Immature natural killer cell (primary cell): ENCODE measurements at regions not wholly inside any gene's neighbourhood (a gene's known extent, or its start where the extent isn't known, plus 50 kb on each side); places are given as distances from the start of the nearest gene placed in this dataset.
A peak's percentile ranks its signal among the peaks of the same experiment; 100 is the strongest.
"Not testable (repeated sequence)": the region's sequence is repeated elsewhere in the genome, so short reads cannot be mapped to it uniquely, and the experiment has no call there.

Experiments used
- DNase-seq, 3 donors: peaks; one replicate each; pipeline ENCODE4 v3.0.0; 2022; ENCODE audit warnings: mixed read lengths in 1 of 3
- H3K27ac Mint-ChIP-seq, 6 donors: one replicate each; pipeline ENCODE4 v1.8.0; 2020; ENCODE audit warnings: mixed read lengths in 6 of 6, mild to moderate bottlenecking in 5 of 6, inconsistent platforms in 4 of 6, moderate library complexity in 3 of 6
- H3K27me3 Mint-ChIP-seq, 3 donors: one replicate each; pipeline ENCODE4 v1.8.0; 2020 to 2021; ENCODE audit warnings: low read depth in 3 of 3, mild to moderate bottlenecking in 3 of 3, mixed read lengths in 3 of 3, moderate library complexity in 3 of 3, inconsistent platforms in 1 of 3
- H3K36me3 Mint-ChIP-seq, 3 donors: one replicate each; pipeline ENCODE4 v1.8.0; 2020; ENCODE audit warnings: mixed read lengths in 3 of 3, inconsistent platforms in 2 of 3, mild to moderate bottlenecking in 2 of 3
- H3K4me1 Mint-ChIP-seq, 2 donors: one replicate each; pipeline ENCODE4 v1.8.0; 2020; ENCODE audit warnings: inconsistent platforms in 2 of 2, mild to moderate bottlenecking in 2 of 2, mixed read lengths in 2 of 2, moderate library complexity in 1 of 2
- H3K4me3 Mint-ChIP-seq, 5 donors: one replicate each; pipeline ENCODE4 v1.8.0; 2020; ENCODE audit warnings: mild to moderate bottlenecking in 5 of 5, mixed read lengths in 5 of 5, inconsistent platforms in 3 of 5, moderate library complexity in 3 of 5
- H3K9me3 Mint-ChIP-seq, 6 donors: one replicate each; pipeline ENCODE4 v1.8.0; 2020; ENCODE audit warnings: mild to moderate bottlenecking in 6 of 6, mixed read lengths in 6 of 6, inconsistent platforms in 4 of 6, moderate library complexity in 3 of 6

GRCh38 chr1:109838838-109839240 is 71.8 kb upstream of the CSF1 start:
- Mint-ChIP-seq H3K9me3 (peaks cover 0 to 2% (median 0%) of the 10 kb centered on the region in 6 donors), H3K36me3 (no peaks in the 10 kb centered on the region), H3K4me3 (no peak overlapping the region)

DNA sequence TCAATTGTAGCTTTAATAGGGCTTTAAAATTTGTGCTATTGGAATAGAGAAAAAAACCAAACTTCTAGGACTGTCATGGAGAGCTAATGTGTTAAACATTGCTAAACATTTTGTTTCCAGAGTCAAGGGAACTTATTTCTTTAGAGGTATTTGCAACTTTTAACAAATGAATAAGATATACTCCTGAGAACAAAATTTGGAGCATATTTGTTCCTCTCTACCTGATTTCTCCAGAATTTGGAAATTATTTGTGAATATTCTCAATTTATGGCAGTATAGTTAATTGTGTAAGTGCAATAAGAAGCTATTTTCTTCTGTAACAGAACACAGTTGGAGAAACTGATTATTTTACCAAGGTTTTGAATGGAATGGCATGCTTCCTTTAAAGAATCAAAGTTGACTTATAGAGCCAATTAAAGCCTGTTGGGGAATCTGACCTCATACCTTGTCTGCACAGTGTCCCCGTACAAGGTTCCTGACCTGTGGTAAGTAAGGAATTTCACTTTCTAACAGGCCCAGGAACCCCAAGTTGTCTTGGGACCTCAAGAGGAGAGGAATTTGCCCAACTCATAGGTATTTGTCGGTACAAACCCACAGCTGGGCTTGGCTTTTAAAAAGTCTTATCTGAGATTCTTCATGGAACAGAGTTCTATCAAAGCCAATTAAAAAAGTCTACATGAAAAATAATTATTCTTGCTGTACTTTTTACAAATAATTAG is 72.6 kb upstream of the CSF1 start:
- peaks cover 0 to 3% (median 0%) of the 10 kb centered on the region in 3 donors for H3K27me3 Mint-ChIP-seq
- H3K27ac Mint-ChIP-seq: no peak overlapping the region
- H3K36me3 Mint-ChIP-seq: no peaks in the 10 kb centered on the region
- H3K4me1 Mint-ChIP-seq: no peaks in the 10 kb centered on the region
- DNase-seq: no peak
- H3K9me3 Mint-ChIP-seq: peaks cover 0 to 2% (median 0%) of the 10 kb centered on the region in 6 donors
- no peak overlapping the region for H3K4me3 Mint-ChIP-seq

More at GRCh38 chr1:109838838-109839240, 71.8 kb upstream of the CSF1 start:
- no peak overlapping the region for H3K27ac Mint-ChIP-seq
- H3K27me3 Mint-ChIP-seq: peaks cover 0 to 3% (median 0%) of the 10 kb centered on the region in 3 donors
- no peaks in the 10 kb centered on the region for H3K4me1 Mint-ChIP-seq
- DNase-seq: no peak

GRCh38 chr1:109835645-109836044 is 71.9 kb upstream of the EPS8L3 start:
- H3K9me3 Mint-ChIP-seq, H3K36me3 Mint-ChIP-seq, DNase-seq, H3K4me1 Mint-ChIP-seq, H3K27ac Mint-ChIP-seq, H3K27me3 Mint-ChIP-seq, H3K4me3 Mint-ChIP-seq: not testable (repeated sequence)

- no peak overlapping the region for H3K27ac Mint-ChIP-seq
- H3K4me3 Mint-ChIP-seq: no peak overlapping the region
- no peaks in the 10 kb centered on the region for H3K36me3 Mint-ChIP-seq
- DNase-seq: no peak
- H3K9me3 Mint-ChIP-seq: peaks cover 0 to 2% (median 0%) of the 10 kb centered on the region in 6 donors
- peaks cover 2 to 5% (median 3%) of the 10 kb centered on the region in 3 donors for H3K27me3 Mint-ChIP-seq
- no peaks in the 10 kb centered on the region for H3K4me1 Mint-ChIP-seq
These were observed 71.2 kb upstream of the EPS8L3 start for GRCh38 chr1:109834951-109835350.

DNA sequence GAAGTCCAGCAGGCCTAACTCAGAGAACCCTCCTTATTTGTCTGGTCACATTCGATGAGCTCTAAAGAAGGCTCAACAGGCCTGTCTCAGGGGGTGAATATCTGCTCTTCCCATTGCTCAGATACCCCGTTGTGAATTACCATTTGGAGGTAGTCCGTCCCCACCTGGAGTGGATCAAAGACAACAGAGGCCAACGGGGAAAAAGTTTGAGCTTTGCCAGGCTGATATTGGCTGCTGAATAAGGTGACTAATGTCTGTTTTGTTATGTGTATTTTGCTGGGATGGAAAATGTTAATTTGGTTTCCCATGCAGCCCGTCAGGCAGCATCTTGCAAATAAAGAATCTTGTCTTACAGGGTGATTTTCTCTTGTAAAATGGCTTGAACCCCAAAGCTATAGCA is 69.2 kb upstream of the EPS8L3 start:
- Mint-ChIP-seq H3K4me1 (no peaks in the 10 kb centered on the region), H3K9me3 (peaks cover 0 to 2% (median 0%) of the 10 kb centered on the region in 6 donors), H3K27ac (no peak overlapping the region), H3K36me3 (no peaks in the 10 kb centered on the region), H3K4me3 (no peak overlapping the region), H3K27me3 (peaks cover 2 to 5% (median 4%) of the 10 kb centered on the region in 3 donors)
- DNase-seq: no peak

GRCh38 chr1:109828756-109829505 is 65.2 kb upstream of the EPS8L3 start:
- DNase-seq: no peak
- Mint-ChIP-seq H3K4me3 (no peak overlapping the region), H3K36me3 (no peaks in the 10 kb centered on the region), H3K4me1 (peaks cover 3 to 10% of the 10 kb centered on the region in 2 donors), H3K27me3 (peaks cover 2 to 5% (median 2%) of the 10 kb centered on the region in 3 donors), H3K27ac (no peak overlapping the region), H3K9me3 (peaks cover 0 to 2% (median 0%) of the 10 kb centered on the region in 6 donors)

- H3K27ac Mint-ChIP-seq: no peak overlapping the region
- peaks cover 3 to 10% of the 10 kb centered on the region in 2 donors for H3K4me1 Mint-ChIP-seq
- H3K27me3 Mint-ChIP-seq: peaks cover 2 to 5% (median 4%) of the 10 kb centered on the region in 3 donors
- no peak overlapping the region for H3K4me3 Mint-ChIP-seq
- peaks cover 0 to 2% (median 0%) of the 10 kb centered on the region in 6 donors for H3K9me3 Mint-ChIP-seq
- no peak for DNase-seq
- no peaks in the 10 kb centered on the region for H3K36me3 Mint-ChIP-seq
These were observed 64.3 kb upstream of the EPS8L3 start for GRCh38 chr1:109827986-109828385.

- peaks cover 0 to 2% (median 0%) of the 10 kb centered on the region in 6 donors for H3K9me3 Mint-ChIP-seq
- peaks cover 3 to 10% of the 10 kb centered on the region in 2 donors for H3K4me1 Mint-ChIP-seq
- no peak overlapping the region for H3K27ac Mint-ChIP-seq
- DNase-seq: no peak
- H3K36me3 Mint-ChIP-seq: no peaks in the 10 kb centered on the region
- H3K4me3 Mint-ChIP-seq: no peak overlapping the region
- H3K27me3 Mint-ChIP-seq: peaks cover 2 to 5% (median 4%) of the 10 kb centered on the region in 3 donors
These were observed 63.7 kb upstream of the EPS8L3 start for GRCh38 chr1:109827466-109827865.

GRCh38 chr1:109826930-109827349 is 63.2 kb upstream of the EPS8L3 start:
- Mint-ChIP-seq H3K27ac (no peak overlapping the region), H3K4me3 (no peak overlapping the region), H3K9me3 (peaks cover 0 to 2% (median 0%) of the 10 kb centered on the region in 6 donors), H3K4me1 (peaks cover 3 to 10% of the 10 kb centered on the region in 2 donors), H3K36me3 (no peaks in the 10 kb centered on the region), H3K27me3 (peaks cover 2 to 4% (median 2%) of the 10 kb centered on the region in 3 donors)
- no peak for DNase-seq

DNA sequence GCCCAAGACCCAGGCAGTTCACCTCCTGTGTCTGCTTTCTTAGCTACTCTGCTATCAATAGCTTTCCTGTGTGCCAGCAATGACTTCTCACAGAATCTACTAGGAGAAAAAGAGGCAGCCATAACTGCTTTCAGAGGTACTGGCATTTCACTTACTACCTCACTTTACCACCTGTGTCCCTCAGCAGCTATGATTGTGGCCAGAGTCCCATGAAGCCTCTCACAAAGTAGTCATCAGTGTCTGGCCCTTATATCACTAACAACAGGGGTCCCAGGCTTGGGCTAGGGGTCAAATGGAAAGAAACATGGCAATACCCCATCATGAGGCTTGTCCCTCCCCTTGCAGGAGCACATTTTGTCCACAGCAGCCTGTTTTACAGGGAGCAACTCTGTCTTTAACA is 62.7 kb upstream of the EPS8L3 start:
- no peak for DNase-seq
- Mint-ChIP-seq H3K9me3 (peaks cover 0 to 2% (median 0%) of the 10 kb centered on the region in 6 donors), H3K4me1 (peaks cover 3 to 10% of the 10 kb centered on the region in 2 donors), H3K27me3 (peaks cover 1 to 2% (median 2%) of the 10 kb centered on the region in 3 donors), H3K36me3 (no peaks in the 10 kb centered on the region), H3K4me3 (no peak overlapping the region), H3K27ac (no peak overlapping the region)

GRCh38 chr1:109824349-109825115 is 60.8 kb upstream of the EPS8L3 start:
- H3K4me1 Mint-ChIP-seq: peaks cover 3 to 10% of the 10 kb centered on the region in 2 donors
- peak overlapping the region in 1 of 6 donors; percentile 9 for H3K27ac Mint-ChIP-seq
- H3K9me3 Mint-ChIP-seq: peaks cover 0 to 2% (median 0%) of the 10 kb centered on the region in 6 donors
- H3K4me3 Mint-ChIP-seq: no peak overlapping the region
- H3K27me3 Mint-ChIP-seq: peaks cover 2 to 5% (median 4%) of the 10 kb centered on the region in 3 donors
- no peak for DNase-seq
- no peaks in the 10 kb centered on the region for H3K36me3 Mint-ChIP-seq

DNA sequence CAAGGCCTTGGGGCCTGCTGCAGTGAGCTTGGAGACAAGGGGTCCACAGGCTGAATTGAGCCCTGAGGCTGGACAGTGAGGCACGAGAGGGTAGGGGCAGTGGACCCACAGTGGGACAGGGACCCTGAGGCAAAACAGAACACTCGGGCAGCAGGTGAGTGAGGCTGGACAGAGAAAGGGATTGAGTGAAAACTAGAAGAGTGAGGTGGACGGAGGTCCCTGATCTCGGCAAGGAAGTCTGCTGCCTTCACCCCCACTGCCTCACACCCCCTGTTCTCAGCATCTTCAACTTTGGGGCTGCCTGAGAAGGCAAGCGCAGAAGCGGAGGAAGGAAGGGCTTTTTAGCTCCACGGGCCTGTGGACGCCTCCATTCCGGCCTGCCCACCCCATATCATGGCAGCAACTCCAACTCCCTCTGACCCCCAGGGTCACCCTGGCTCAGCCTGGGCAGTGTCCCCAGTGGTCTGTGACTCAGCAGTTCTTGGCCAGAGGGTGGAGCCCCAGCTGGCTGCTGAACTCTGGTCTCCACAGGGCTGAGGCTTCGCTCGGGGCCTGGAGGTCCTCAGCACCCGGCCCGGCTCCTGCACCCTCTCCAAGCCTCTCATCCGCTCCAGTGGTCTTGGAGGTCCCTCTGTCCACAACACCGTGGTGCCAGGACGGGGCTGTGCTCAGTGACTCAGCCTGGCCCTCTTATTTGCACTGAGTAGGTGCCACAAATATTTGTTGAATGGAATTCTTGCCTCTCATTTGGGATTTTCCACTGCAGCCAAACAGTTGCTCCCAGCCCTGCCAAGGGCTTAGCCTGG is 60.0 kb upstream of the EPS8L3 start:
- Mint-ChIP-seq H3K4me3 (no peak overlapping the region), H3K27me3 (peaks cover under 1 to 5% (median 4%) of the 10 kb centered on the region in 3 donors), H3K9me3 (peaks cover 0 to 2% (median 0%) of the 10 kb centered on the region in 6 donors), H3K27ac (peak overlapping the region in 2 of 6 donors; percentile 78 to 83), H3K4me1 (peaks cover 3 to 10% of the 10 kb centered on the region in 2 donors), H3K36me3 (no peaks in the 10 kb centered on the region)
- no peak for DNase-seq
